Right ventricle myocardium superior (tissue), 1 donor: ENCODE measurements at regions not wholly inside any gene's neighbourhood (a gene's known extent, or its start where the extent isn't known, plus 50 kb on each side); places are given as distances from the start of the nearest gene placed in this dataset.

ENCODE experiments used
- ATAC-seq: fragments of 200-7000 bp; cut with Tn5 transposase; one replicate; pipeline ENCODE4 v1.9.1; 2020; ENCODE audit warnings: mild to moderate bottlenecking; ENCODE audit not compliant: poor library complexity
- DNase-seq: peaks from one replicate; pipeline ENCODE4 v3.0.0-alpha.2; 2020
- intact Hi-C: fragments of 100-400 bp; cut with DNase I; formaldehyde crosslinking; loops from one replicate; pipeline ENCODE4 v1.11.2; 2022
- donor health status: DM: no; HTN: yes; CAD: no; lungs with severe emphysema.

DNA sequence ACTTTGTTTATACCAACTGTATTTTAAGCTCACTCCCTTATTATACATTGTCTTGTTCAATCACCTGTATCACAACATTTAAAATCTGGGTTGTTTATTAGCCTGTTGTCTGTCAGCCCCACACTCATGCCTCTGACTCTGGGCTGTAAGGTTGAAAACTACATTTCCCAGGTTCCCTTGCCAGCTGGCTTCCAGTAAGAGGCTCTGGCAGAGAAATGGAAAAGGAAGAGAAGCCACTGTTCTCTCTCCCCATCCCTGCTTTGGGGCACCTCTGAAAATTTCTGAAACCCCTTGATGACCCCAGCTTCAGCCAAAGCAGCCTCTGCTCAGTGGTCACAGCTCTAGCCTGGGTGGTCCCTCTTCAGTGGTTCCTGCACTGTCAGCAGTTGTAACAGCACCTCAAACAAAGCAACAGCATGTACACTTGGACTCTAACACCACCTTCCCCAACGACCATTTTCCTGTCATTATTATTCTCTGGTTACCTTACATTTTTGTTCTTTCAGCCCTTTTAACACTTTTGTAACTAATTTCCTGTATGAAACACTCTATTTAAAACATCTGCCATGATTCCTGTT, 108.9 kb upstream of the LGALSL start:
- no peak for DNase-seq
- intact Hi-C loops, result no loop called here
- no peak for ATAC-seq

DNA sequence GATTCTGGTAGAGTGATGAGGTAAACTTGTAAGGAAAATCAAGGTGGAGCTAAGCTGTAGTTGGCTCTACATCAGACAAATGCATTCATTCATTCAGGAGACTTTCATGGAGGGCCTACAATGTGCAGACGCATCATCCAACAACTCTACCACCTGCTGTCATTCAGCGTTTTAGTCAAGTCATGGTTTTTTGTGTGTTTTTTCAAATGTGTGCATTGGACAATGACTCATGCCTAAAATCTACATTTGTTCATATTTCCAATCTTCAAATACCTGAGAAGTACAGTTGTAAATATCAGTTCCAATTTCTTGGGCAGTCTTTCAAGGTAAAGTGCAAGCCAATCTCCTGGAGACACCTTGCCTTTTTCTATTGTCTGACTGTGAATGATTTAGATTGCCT, 108.0 kb upstream of the LGALSL start:
- no peak for ATAC-seq
- DNase-seq, result no peak
- intact Hi-C loops, result no loop called here

DNA sequence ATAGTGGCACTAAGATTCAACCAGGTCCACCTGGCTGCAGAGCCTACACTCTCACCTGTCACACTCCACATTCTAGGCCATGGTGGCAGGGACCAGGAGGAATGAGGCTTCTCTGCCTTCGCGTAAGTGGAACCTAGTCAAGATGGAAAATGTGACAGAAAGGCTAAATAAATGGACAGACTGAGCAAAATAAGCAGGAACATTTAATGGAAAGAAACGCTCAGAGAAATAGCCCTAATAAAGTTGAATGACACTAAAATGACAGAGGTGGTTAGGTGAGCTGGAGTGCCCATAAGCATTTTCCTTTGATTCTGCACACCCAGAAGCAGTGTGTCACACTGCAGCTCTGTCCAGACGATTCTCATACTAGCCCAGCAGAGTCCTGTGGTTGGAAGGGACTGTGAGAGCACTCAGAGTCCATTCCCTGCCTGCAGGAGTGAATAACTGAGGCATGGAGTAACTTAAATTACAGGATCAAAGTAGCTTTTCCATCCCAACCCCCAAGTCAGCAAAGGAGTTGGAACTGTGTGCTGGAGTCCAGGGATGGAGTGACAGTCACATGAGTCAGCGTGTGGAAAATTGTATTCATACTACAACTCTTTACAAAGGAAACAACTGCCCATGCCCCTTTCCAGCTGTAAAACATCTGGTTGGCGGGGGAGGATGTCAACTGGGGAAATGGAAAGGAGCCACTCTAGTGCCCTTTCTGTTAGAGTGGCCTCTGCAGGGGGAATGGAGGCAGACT, 105.4 kb upstream of the LGALSL start:
- ATAC-seq (no peak), DNase-seq (no peak)
- intact Hi-C loops, result no loop called here

DNA sequence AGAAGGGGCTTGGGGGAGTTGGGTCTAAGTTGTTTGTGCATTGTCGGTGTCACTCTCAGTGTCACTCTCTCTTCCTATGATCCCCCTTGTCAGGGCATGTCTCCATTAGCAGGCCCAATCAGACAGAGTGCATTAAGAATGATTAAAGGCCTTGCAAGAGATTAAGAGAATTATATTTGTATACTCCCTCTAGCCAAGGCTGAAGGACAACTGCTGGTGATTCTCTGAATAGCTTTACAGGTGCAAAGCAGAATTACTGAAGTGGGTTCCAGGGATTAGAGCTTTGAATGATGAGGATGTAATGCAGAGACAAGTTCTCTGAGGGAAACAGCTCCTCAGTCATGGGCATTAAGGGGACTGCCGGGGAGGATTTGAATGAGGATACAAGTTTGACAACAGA, 104.8 kb upstream of the LGALSL start:
- DNase-seq, result no peak
- intact Hi-C loops, result no loop called here
- no peak for ATAC-seq

DNA sequence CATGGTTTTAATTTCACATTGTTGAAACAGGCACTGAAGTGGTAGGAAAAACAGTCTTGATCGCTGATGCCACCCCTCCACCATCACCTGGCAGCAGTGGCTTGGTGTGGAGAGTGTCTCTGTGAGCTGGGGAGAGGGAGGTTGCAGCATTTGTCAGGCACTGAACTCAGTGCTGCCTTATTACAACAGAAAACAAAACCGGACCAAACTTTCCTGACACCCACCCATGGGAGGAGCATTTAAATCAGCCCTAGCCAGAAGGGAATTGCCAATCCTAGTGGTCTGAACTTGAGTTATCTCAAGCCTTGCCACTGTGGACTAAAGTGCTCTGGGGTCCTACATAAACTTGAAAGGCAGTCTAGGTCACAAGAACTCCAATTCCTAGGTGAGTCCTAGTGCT, 103.0 kb upstream of the LGALSL start:
- ATAC-seq (no peak), DNase-seq (no peak)
- intact Hi-C loops, result no loop called here

DNA sequence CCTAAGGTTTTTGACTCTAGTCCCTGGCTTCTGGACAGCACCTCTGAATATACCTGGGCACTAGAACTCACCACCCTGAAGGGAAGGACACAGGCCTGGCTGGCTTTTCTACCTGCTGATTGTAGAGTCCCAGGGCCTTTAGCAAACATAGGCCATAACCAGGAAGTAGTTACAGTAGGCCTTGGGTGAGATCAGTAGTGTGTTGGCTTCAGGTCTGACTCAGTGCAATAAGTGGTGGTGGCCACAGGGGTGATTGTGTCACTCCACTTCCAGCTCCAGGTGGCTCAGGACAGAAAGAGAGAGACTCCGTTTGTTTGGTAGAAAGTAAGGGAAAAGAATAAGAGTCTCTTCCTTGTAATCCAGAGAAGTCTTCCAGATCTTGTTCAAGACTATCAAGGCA, 101.7 kb upstream of the LGALSL start:
- intact Hi-C loops, result no loop called here
- ATAC-seq (no peak), DNase-seq (no peak)

DNA sequence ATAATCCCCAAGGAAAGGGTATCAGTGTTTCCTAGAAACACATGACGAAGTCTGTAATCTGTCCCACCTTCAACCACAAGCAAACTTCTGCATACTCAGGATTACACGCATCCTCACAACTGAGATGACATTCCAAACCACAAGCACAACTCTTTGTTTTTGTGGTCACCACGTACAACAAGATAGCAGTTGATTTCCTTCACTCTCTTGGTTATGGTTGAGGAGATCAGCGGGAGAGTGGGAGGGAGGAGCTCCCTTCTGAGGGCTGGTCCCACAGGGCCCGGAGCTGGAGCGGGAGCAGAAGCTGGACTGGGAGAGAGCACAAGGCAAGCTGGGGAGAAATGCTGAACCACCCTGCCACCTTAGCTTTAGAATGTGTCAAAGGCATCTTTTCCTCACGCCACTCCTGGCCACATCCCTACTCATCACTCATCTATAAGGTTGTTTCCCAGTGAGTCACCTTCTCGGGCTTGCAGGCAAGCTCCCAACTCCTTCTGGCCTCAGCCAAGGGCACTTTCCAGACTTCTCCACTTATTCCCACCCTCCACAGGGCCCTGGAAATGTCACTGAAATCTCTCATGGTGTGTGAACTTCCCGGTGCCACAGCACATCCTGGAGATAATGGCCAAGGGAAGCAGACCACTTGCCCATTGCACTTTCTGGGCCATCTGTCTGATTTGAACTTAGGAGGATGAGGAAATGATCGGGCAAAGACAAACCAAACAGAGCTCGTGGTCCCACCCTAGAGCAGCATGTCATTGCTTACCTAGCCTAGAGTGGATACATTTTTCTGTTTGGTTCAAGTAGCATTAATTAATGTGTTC, 98.9 kb upstream of the LGALSL start:
- intact Hi-C loops, result no loop called here
- ATAC-seq (no peak), DNase-seq (no peak)

DNA sequence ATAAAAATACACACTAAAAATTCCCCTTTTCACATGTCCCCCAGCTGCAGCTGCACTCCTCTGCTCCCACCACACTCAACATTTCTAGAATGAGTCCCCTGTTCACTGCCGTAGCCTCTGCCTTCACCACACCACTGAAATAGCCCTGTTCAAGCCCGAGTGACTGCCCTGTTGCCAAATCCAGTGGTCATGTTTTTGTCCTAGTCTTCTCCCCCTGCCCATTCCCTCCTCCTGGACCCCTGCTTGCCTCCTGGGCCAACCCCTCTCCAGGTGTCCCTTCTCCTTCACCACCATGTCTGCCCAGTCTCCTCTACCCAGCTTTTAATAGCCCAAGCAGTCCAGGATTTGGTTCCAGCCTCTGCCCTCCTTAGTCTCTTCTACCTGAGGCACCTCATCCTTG, 97.1 kb upstream of the LGALSL start:
- no peak for DNase-seq
- intact Hi-C loops, result no loop called here
- no peak for ATAC-seq

DNA sequence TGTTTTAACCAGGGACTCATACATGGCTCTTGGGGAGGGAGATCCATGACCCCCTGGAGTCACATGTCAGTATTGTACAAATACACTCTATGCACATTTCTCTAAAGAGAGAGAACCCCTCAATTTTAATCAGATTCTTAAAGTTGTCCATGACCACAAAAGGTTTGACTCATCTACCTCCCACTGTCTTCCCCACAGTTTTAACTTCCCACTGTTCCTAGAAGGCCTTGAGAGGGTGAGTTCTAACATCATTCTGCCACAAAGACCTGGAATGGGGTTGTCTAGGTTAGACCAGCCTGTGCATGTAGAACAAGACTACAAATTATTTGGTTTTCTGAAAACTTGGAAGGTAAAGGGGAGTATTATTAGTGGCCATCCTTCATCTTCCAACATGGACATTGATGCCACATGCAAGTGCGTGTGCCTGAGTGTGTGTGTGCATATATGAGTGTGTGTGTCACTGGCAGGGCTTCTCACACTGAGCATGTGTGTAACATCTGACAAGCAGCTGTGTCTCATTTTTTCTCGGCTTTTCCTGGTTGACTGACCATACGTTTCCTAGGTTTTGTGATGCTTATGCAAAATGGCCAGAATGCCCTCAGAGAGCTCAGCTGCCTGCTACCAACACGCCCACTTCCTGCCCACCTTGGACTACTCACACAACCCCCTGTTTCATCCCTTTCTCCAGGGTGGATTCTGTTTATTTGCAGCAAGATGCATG, 94.6 kb upstream of the LGALSL start:
- ATAC-seq, result no peak
- no peak for DNase-seq
- intact Hi-C loops, result no loop called here

DNA sequence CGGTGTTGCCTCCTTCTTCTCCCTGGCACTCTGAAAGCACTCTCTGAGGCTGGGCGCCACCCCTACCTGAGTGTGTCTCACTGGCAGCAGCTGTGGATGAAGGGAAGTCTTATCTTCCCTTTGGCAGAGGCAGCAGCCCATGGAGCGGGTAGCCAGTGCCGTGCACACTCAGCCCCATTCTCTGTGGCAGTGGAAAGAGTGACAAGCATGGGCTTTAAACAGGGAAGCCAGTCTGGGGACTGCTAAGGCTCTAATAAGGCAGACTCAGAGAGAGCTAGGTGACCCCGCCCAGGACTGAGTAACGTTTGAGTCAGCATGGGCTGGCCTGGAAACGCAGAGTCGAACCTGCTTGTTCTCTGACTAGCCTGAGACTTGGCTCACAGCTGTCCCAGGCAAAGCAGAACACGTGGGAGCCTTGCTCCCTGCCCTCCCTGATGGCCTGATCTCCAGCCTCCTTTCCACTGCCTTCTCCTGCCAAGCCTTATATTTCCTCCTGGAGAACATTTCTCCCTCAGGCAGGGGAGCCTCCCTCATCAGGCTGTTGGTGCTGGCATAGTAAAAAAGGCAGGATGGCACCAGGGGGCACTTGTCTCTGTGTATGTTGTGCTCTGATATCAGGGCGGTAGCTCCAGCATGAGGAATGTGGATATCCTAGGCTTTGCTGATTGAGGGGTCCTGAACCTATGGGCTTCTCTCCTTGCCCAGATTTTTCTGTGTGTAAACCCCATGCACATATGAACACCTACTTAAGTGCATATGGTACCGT, 93.9 kb upstream of the LGALSL start:
- ATAC-seq, result peak; percentile 93
- DNase-seq, result peak; percentile 74
- intact Hi-C loops, result no loop called here

DNA sequence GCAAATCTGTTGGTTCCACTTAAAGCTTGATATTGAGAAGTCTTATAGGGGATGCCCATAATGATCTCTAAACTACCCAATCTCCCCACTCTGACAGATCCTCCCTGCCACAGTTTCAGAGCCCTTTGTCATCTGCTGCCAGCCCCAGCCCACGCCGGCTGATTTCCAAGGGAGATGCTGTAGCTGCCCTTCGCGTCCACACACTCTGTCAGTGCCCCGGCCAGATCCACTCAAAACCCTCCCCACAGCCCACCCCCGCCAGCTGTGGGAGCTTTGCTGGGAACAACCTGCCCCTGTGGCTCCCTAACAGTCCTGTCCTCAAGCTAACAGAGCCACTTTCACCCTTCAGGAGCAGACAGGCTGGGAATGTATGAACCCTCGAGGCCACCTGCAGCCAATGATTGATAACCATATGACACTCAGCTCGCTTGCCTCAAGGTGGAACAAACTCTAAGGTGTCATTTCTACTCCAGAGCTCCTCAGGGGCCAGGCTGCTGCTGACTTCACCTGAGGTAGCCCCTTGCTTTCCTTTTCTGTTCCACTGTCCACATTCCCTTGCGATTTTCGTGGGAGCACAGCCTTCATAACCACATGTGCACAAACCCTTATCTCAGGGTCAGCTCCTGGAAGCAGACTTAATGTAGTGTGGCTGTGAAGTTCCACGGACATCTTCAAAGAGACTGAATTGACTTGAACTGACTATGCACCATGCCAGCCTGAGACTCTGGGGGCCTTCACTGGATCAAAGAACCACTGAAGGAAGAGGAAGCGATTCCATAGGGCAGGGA, 92.6 kb upstream of the LGALSL start:
- intact Hi-C loops, result no loop called here
- DNase-seq, result no peak

DNA sequence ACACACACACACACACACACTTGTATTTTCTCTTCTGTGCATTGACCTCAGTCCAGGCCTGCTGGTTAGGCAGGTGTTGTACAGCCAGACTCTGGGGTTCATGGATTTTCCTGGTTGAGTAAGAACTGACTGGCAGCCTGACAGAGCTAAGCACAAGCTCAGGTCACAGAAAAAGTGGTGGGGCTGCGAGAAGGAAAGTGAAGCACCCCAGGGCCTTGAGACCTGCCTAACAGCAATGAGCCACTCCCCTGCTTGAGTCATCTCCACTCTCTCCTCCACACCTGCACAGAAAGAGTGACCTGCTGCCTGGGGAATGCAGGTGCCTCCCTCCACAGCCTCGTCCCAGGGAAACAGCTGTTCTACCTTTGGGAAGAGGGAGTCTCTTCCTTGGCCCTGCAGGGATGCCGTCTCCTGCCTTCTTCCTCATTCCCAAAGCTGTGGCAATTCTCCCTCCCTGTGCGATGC, 91.4 kb upstream of the LGALSL start:
- intact Hi-C loops, result no loop called here
- DNase-seq (no peak), ATAC-seq (no peak)

More for the DNA sequence above, 92.6 kb upstream of the LGALSL start:
- no peak for ATAC-seq

DNA sequence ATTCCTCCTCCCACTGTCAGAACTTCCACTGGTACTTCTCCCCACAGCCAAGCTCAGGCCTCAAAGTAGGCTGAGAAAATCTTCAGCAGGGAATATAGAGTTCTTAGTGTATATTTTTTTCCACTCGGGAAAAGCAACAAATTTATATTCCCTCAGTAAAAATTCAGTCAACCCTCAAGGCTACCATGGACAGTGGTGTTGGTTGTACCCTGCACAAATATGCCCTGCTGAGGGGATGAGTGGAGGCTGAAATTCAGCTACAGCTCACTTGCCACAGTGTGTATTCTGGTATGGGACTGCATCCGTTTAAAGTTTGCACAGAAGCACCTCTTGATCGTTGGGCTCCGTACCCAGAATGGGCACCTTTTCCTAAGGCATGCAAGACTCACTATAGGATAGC, 90.8 kb upstream of the LGALSL start:
- DNase-seq (no peak), ATAC-seq (no peak)
- intact Hi-C loops, result no loop called here

DNA sequence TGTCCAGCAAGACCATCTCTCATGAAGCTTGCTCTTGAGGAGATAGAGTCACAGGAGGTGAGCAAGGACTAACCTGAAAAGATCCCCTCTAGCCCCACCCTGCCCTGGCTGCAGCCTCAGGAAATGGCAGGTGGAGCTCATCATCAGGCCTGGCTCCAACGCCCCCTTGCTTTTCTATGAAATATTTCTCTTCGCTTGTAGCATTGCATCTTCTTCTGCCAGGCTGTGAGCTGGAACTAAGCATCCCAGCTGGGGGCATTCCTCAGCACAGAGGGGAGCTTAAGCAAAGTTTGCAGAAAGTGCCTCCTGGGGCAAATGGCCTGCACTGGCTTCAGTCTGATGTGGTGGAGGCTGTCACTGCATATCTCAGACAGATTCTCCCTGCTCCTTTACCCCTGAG, 90.1 kb upstream of the LGALSL start:
- intact Hi-C loops, result no loop called here

DNA sequence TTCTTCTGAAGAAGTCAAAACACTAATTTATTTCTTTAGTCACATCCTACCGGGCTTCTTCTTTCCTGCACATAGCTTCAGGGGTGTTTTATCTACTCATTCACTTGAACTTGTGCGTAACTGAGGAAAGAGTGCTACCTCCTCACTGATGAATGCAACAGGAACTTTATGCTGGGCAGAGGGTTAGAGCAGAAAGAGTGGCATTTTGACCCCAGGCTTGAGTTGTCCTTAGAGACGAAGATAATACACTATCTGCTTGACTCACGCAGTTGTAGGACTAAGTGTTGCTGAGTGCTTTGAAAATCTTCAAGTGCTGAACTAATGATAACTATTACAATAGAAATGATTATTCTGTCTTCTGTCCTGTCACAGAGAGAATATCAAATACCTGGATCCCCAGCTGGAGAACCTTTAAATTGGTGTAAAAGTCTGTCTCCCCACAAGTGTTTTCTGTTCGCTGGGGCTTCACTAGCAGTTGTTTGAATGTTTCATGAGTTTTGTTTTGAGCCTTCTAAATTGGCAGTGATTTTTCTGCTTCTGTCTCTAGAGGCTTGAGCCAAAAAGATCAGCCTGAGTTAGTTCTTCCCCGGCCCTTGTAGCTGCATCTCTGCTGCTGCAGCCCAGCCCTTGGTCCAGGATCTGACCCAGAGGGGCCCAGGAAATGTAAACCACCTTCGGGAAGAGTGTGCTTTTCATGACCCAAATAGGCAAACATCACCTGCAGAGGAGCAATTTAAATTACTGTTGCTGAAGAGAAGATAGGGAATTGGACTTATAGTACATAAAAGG, 86.3 kb upstream of the LGALSL start:
- intact Hi-C loops, result no loop called here
- DNase-seq (no peak), ATAC-seq (no peak)

More for the DNA sequence above, 90.1 kb upstream of the LGALSL start:
- ATAC-seq (no peak), DNase-seq (no peak)

DNA sequence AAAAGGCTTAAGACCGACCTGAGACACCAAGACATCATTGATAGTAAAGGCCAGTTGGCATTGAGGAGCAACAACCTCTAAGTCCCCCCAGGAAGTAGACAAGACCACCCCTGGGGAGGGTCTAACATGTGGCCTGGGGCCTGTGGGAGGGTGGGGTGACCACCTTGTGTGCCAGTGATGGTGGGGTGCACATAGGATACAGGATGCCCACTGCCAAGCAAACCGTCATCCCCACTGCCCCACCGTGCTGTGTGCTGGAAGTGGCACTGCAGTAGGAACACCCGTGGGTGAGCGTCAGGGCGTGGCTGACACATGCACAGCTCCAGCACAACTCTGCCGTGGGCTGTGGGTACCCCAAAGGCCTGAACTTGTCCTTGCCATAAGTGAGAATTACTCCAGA, 84.3 kb upstream of the LGALSL start:
- DNase-seq (no peak), ATAC-seq (no peak)
- intact Hi-C loops, result no loop called here

DNA sequence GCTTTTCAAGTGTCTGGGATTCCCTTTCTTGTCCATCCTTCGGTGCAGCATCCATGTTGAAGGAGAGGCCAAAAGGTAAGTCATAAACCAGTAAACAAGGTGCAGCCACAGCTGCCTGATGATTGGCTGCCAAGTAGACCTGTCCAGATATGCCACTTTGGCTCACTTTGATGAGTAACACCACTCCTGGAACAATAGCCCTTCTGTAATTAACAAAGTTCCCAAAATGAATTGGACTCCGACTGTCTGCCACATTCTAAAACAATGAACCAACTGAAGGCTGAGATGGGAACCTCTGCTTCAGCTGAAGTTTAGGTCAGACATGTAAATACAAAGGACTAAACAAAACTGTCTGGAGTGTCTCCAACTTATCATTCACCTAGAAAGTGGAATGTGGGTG, 82.2 kb upstream of the LGALSL start:
- intact Hi-C loops, result no loop called here
- ATAC-seq, result no peak
- DNase-seq, result no peak
